GM10248 (cell line): ENCODE measurements at regions not wholly inside any gene's neighbourhood (a gene's known extent, or its start where the extent isn't known, plus 50 kb on each side); places are given as distances from the start of the nearest gene placed in this dataset.

Experiments
- CTCF ChIA-PET: fragments of 300-600 bp; sonication (Branson Sonifier 250); formaldehyde crosslinking; extraction: SDS; loops from one replicate; lab custom pipeline; 2021; ENCODE audit warnings: antibody characterized with exemption; lab: Yijun Ruan, JAX
- POLR2A ChIA-PET: fragments of 350-650 bp; sonication (Branson Sonifier 250); formaldehyde crosslinking; extraction: SDS; loops from one replicate; lab custom pipeline; 2020; ENCODE audit warnings: antibody characterized with exemption; lab: Yijun Ruan, JAX
- DNase-seq: peaks from one replicate; pipeline ENCODE4 v3.0.0; 2012; ENCODE audit errors: extremely low spot score
- CTCF ChIP-seq: IDR thresholded peaks from 2 replicates; pipeline ENCODE4 v1.5.1; 2012; ENCODE audit warnings: mild to moderate bottlenecking, low read depth; ENCODE audit errors: extremely low read depth, missing control alignments, control extremely low read depth

DNA sequence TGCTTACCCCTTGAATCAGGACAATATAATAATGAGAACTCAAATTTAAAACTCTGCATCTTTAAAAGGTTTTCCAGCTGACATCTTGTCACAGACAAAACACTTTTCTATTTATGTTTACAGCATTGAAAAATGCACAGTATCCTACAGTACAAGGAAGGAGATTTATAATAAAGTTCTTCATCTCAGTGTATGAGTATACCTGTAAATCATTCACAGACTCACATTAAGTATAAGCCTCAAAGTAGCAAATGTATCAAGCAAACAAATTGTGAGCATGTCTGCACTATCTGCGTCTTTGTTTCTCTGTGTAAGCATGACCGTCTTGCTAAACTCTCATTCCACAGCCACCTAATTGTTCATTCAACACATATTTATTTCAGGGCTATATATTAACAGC lies 52.8 kb downstream of the PPP1R2C start:
- TF ChIP-seq CTCF: no peak
- DNase-seq: no peak
- ChIA-PET CTCF (no interaction called here), POLR2A (no interaction called here)

DNA sequence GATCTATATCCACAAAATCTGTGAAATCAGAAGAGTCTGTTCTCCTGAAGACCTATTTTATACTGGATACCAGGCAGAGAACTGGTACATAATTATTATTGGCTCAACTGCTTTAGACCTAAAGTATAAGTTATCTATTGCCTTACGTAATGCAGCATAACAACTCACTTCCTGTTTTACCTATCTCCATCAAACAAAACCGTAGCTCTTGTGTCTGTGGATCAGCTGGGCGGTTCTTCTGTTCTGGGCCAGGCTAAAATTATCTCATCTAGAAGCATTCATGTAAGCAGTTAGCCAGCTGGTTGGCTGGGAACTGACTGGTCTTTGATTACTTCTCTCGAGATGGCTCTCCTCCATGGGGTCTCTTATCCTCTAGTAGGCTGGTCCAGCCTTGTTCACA lies 57.8 kb downstream of the PPP1R2C start:
- POLR2A ChIA-PET: no interaction called here
- no peak for DNase-seq
- no peak for TF ChIP-seq CTCF
- CTCF ChIA-PET: no interaction called here

GRCh38 chrX:42715701-42716262 lies 62.2 kb downstream of the PPP1R2C start:
- POLR2A ChIA-PET: no interaction called here

GRCh38 chrX:42714981-42715700 lies 62.8 kb downstream of the PPP1R2C start:
- no peak for DNase-seq
- CTCF ChIA-PET: no interaction called here
- POLR2A ChIA-PET: no interaction called here
- TF ChIP-seq CTCF: no peak

More at GRCh38 chrX:42715701-42716262, 62.2 kb downstream of the PPP1R2C start:
- TF ChIP-seq CTCF: no peak
- CTCF ChIA-PET: no interaction called here
- no peak for DNase-seq

GRCh38 chrX:42710452-42710851 lies 67.5 kb downstream of the PPP1R2C start:
- no peak for DNase-seq
- no peak for TF ChIP-seq CTCF
- CTCF ChIA-PET: no interaction called here
- POLR2A ChIA-PET: no interaction called here

- no peak for DNase-seq
- ChIA-PET POLR2A (no interaction called here), CTCF (no interaction called here)
- TF ChIP-seq CTCF: no peak
Measured at GRCh38 chrX:42708222-42708621, 69.7 kb downstream of the PPP1R2C start.
